ENCODE measurements at regions not wholly inside any gene's neighbourhood (a gene's known extent, or its start where the extent isn't known, plus 50 kb on each side); places are given as distances from the start of the nearest gene placed in this dataset.
A peak's percentile ranks its signal among the peaks of the same experiment; 100 is the strongest.

GRCh38 chr2:160993654-160994061, 166.6 kb upstream of the TANK start:
- TF ChIP-seq FOXM1 (IDR thresholded peaks at IDR 0.05; ENCODE audit: borderline replicate concordance, low read depth) (no peak), EP300 (IDR thresholded peaks at IDR 0.05; ENCODE audit: borderline replicate concordance) (no peak), EGR1 (IDR thresholded peaks at IDR 0.05) (no peak), YY1 (IDR thresholded peaks at IDR 0.05; ENCODE audit: low read depth) (no peak), RAD21 (IDR thresholded peaks at IDR 0.05; ENCODE audit: low read depth) (no peak), USF1 (IDR thresholded peaks at IDR 0.05) (no peak), NFIC (IDR thresholded peaks at IDR 0.05) (no peak), ZBTB7A (IDR thresholded peaks at IDR 0.05; ENCODE audit: low read depth) (no peak), TAF1 (IDR thresholded peaks at IDR 0.05; ENCODE audit: low read depth) (no peak), CEBPB (IDR thresholded peaks at IDR 0.05) (no peak), TCF12 (IDR thresholded peaks at IDR 0.05; ENCODE audit: low read depth) (no peak), REST (IDR thresholded peaks at IDR 0.05; ENCODE audit: low read depth) (no peak), CREB1 (IDR thresholded peaks at IDR 0.05; ENCODE audit: low read depth) (no peak), TEAD4 (IDR thresholded peaks at IDR 0.05) (no peak)
- TF ChIP-seq, protein P1, sequence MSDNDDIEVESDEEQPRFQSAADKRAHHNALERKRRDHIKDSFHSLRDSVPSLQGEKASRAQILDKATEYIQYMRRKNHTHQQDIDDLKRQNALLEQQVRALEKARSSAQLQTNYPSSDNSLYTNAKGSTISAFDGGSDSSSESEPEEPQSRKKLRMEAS (IDR thresholded peaks at IDR 0.05) = no peak

- no peak for TF ChIP-seq NFIC (IDR thresholded peaks at IDR 0.05)
- peak; percentile 96 for TF ChIP-seq RAD21 (IDR thresholded peaks at IDR 0.05; ENCODE audit: low read depth)
Measured at GRCh38 chr2:160994141-160995002, 165.9 kb upstream of the TANK start.

- TF ChIP-seq TAF1 (IDR thresholded peaks at IDR 0.05; ENCODE audit: low read depth) = no peak
- TF ChIP-seq, protein P1 (IDR thresholded peaks at IDR 0.05) = no peak
- no peak for TF ChIP-seq USF1 (IDR thresholded peaks at IDR 0.05)
- TF ChIP-seq EGR1 (IDR thresholded peaks at IDR 0.05) = no peak
- TF ChIP-seq TEAD4 (IDR thresholded peaks at IDR 0.05) = no peak
- no peak for TF ChIP-seq RAD21 (IDR thresholded peaks at IDR 0.05; ENCODE audit: low read depth)
- no peak for TF ChIP-seq TCF12 (IDR thresholded peaks at IDR 0.05; ENCODE audit: low read depth)
- TF ChIP-seq NFIC (IDR thresholded peaks at IDR 0.05) = no peak
- TF ChIP-seq REST (IDR thresholded peaks at IDR 0.05; ENCODE audit: low read depth) = no peak
- no peak for TF ChIP-seq EP300 (IDR thresholded peaks at IDR 0.05; ENCODE audit: borderline replicate concordance)
- no peak for TF ChIP-seq CREB1 (IDR thresholded peaks at IDR 0.05; ENCODE audit: low read depth)
- TF ChIP-seq YY1 (IDR thresholded peaks at IDR 0.05; ENCODE audit: low read depth) = no peak
Measured at GRCh38 chr2:160996584-160996983, 163.6 kb upstream of the TANK start.

DNA sequence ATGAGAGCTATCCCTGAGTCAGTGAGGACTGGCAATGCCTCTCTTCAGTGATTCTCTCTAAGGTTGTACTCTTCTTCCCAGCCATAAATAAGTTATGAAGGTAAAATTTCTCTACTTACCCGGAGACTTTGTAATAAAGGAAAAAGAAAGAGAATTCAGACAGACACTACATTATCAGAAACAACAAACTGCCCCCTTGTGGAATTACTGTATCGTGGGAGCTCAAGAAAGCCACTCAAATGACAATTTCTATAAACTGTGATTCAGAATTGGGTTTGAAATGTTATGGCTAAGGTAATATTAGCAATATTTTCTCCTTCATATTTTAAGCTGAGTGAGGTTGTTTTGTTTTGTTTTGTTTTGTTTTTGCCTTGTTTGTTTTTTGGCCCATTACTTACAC, 155.8 kb upstream of the TANK start:
- TF ChIP-seq, protein P1 (IDR thresholded peaks at IDR 0.05) = no peak
- TF ChIP-seq RAD21 (IDR thresholded peaks at IDR 0.05; ENCODE audit: low read depth) = peak; percentile 45

GRCh38 chr2:161005170-161005569, 155.1 kb upstream of the TANK start:
- no peak for TF ChIP-seq FOXM1 (IDR thresholded peaks at IDR 0.05; ENCODE audit: borderline replicate concordance, low read depth)

DNA sequence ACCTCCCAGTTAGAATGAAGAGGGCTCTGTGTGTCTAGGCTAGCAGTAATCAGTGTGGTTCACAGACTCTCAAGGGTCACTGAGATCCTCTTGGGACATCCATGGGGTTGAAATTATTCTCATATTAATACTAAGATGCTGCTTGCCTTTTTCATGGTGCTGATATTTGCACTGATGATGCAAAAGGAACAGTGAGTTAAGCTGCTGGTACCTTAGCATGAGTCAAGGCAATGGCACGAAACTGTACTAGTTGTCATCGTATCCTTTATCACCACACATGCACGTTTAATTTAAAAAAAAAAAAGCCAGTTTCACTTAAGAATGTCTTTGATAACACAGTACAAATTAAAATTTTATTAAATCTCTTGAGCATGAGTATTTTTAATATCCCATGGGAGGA, 151.9 kb upstream of the TANK start:
- no peak for TF ChIP-seq EP300 (IDR thresholded peaks at IDR 0.05; ENCODE audit: borderline replicate concordance)

All from Ishikawa (cell line).